Esophagus muscularis mucosa (tissue), 4 donors: ENCODE measurements at regions not wholly inside any gene's neighbourhood (a gene's known extent, or its start where the extent isn't known, plus 50 kb on each side); places are given as distances from the start of the nearest gene placed in this dataset.

ENCODE experiments used
- EP300 ChIP-seq: sonication (generic); formaldehyde crosslinking; IDR thresholded peaks from one replicate; pipeline ENCODE4 v1.6.1; 2017; ENCODE audit warnings: antibody characterized with exemption
- POLR2A ChIP-seq: fragments of 450-650 bp; IDR thresholded peaks from one replicate; pipeline ENCODE4 v1.6.1; 2017; ENCODE audit warnings: antibody characterized with exemption, moderate library complexity, mild to moderate bottlenecking, low read depth
- POLR2AphosphoS5 ChIP-seq, 2 donors: sonication (generic); formaldehyde crosslinking; IDR thresholded peaks; one replicate each; pipeline ENCODE4 v1.6.1; 2017; ENCODE audit warnings: antibody characterized with exemption in 2 of 2
- TF ChIP-seq, protein P1 (sequence below), 3 experiments: fragments of 200-600 bp in 2 of 3; fragments of 450-650 bp in 1 of 3; sonication (generic) in 2 of 3; IDR thresholded peaks; one replicate each; pipeline ENCODE4 v1.5.1; 2017 to 2019; ENCODE audit warnings: antibody characterized with exemption in 3 of 3, mild to moderate bottlenecking in 2 of 3, moderate library complexity in 1 of 3

DNA sequence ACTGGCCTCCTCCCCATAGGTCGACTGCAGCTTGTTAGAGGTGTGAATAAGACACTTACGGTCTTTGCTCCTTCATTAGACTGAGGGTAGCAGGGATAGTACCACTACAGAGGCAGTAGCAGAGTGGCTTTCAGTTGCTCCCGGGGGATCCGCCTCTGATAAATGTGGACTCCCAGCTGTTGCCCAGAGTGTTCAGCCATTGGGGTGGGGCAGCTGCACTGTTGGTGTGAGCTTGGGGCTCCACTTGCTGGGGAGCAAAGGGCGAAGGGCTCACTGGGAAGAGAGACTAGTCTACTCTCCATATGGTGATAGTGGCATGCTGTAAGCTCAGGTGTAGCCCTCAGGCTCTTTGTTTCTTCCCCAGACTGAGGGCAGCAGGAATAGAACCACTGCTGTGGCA is 239.1 kb downstream of the LRRN1 start:
- TF ChIP-seq POLR2AphosphoS5 (IDR thresholded peaks at IDR 0.05), result no peak
- TF ChIP-seq, protein P1, sequence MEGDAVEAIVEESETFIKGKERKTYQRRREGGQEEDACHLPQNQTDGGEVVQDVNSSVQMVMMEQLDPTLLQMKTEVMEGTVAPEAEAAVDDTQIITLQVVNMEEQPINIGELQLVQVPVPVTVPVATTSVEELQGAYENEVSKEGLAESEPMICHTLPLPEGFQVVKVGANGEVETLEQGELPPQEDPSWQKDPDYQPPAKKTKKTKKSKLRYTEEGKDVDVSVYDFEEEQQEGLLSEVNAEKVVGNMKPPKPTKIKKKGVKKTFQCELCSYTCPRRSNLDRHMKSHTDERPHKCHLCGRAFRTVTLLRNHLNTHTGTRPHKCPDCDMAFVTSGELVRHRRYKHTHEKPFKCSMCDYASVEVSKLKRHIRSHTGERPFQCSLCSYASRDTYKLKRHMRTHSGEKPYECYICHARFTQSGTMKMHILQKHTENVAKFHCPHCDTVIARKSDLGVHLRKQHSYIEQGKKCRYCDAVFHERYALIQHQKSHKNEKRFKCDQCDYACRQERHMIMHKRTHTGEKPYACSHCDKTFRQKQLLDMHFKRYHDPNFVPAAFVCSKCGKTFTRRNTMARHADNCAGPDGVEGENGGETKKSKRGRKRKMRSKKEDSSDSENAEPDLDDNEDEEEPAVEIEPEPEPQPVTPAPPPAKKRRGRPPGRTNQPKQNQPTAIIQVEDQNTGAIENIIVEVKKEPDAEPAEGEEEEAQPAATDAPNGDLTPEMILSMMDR (IDR thresholded peaks at IDR 0.05), result no peak
- no peak for TF ChIP-seq EP300
- TF ChIP-seq POLR2A, result no peak
